Activated CD4-positive, alpha-beta T cell treated with anti-CD3 and anti-CD28 coated beads, Interleukin-10, Interleukin-2, amounts not matched to agents 100 ng/mL and 50 ng/mL, durations not matched to agents 16 hours and 8 hours (primary cell): ENCODE measurements at regions not wholly inside any gene's neighbourhood (a gene's known extent, or its start where the extent isn't known, plus 50 kb on each side); places are given as distances from the start of the nearest gene placed in this dataset.
"Not testable (repeated sequence)": the region's sequence is repeated elsewhere in the genome, so short reads cannot be mapped to it uniquely, and the experiment has no call there.

Source experiments
- DNase-seq: peaks from one replicate; pipeline ENCODE4 v3.0.0-alpha.2; 2020

DNA sequence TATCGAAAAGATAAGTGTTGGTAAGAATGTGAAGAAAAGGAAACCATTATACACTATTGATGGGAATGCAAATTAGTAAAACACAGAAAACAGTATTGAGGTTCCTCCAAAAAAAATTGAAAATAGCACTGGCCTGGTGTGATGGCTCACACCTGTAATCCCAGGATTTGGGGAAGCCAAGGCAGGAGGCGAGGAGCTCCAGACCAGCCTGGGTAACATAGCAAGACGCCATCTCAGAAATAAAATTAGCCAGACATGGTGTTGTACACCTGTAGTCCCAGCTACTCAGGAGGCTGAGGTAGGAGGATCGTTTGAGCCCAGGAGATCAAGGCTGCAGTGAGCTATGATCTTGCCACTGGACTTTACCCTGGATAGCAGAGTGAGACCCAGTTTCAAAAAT is 5303.4 kb upstream of the TPTE start:
- not testable (repeated sequence) for DNase-seq

- DNase-seq: not testable (repeated sequence)
Observed at GRCh38 chr21:5219988-5220387, 5301.4 kb upstream of the TPTE start.

GRCh38 chr21:5220468-5220867 is 5300.9 kb upstream of the TPTE start:
- DNase-seq: peak; percentile 27

DNA sequence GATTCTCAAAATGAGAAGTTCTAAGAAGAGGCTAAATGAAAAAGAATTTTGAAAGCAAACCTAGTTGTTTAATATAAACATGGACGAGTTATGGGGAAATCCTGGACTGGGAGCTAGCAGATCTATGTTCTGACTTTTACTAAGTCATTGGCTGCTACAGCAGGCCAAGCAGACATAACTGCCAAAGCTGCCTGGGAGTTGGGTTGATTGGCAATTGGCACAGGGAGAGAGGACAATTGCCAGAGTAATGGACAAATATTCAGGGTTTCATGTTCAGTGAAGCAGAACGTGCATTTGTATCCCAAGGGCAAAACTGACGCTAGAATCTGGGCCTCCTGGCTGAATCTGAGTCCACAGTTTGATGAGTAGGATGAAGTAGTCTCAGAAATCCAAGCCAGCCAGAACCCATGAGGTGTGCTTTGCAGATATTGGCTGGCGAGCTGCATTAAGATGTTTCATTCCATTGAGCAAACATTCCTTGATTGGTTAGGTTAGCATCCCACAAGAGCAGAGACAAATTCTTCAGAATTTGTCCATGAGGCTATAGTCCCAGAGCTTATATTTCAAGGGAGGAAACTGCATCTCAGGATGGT is 5299.8 kb upstream of the TPTE start:
- not testable (repeated sequence) for DNase-seq

DNA sequence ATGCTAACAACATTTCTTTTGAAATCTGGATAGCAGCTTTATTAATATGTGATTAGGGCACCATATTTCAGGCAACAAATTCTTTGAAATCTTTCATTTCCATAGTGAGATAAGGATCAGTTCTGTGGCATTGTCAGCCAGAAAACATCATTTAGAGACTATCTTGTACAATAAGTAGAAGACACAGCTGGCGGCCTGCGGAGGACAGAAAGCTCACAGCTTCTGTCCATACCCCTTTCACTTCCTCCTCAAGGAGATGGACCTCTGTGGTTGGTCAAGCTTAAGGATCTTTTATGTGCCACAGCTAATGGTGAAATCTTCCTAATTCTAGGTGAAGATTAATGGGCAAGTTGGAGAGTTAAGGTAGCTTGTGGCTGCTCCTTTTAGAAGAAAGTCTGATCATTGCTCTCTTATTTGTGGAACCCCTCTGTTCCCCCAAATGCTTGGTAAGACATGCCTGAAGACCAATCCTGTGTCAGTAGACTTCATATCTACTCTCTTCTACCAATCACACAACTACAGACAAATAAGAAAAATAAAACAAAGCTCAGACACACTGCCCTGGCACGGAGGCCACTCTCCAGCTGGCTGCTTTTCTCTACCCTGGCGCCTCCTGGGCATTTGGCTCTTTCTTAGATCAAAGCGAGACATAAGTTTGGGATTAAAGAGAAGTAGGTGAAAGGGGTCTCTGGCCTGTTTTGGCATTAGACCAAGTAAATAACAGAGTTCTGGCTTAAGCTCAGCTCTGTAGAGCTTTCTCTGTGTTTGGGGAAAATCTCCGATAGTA is 5298.2 kb upstream of the TPTE start:
- not testable (repeated sequence) for DNase-seq

DNA sequence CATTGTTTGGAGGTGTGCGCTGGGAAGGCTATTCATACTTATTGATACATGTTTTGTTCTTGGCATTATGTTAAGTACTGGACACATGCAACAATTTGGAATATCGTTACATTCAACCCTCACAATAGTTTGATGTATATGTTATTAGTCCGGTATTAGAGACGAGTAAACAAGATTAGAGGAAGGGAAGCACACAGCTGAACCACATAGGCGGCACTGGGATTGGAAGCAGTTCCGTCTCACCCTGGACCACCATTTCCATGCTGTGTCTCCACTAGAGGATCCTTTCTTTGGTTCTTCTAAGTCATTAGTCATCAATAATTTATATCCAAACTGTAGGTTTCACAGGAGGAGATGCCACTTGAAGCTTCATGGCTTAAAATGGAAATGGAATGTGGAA is 5297.2 kb upstream of the TPTE start:
- DNase-seq: not testable (repeated sequence)

DNA sequence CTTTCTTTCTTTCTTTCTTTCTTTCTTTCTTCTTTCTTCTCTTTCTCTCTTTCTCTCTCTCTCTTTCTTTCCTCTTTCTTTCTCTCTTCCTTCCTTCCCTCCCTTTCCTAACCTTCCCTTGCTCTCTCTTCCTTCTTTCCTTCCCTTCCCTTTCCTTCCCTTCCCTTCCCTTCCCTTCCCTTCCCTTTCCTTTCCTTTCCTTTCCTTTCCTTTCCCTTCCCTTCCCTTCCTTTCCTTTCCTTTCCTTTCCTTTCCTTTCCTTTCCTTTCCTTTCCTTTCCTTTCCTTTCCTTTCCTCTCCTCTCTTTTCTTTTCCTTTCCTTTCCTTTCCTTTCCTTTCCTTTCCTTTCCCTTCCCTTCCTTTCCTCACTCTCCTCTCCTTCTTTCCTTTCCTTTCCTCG is 5294.1 kb upstream of the TPTE start:
- not testable (repeated sequence) for DNase-seq

DNA sequence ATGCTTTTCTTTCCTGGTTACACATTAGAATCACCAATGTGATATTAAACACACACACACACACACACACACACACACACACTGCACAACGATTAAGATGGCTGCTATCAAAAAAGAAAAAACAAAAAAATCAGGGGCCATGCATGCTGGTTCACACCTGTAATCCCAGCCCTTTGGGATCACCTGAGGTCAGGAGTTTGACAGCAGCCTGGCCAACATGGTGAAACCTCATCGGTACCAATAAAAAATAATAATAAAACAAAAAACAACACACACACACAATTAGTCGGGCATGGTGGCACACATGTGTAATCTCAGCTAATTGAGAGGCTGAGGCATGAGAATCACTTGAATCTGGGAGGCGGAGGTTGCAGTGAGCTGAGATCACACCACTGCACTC is 5290.8 kb upstream of the TPTE start:
- not testable (repeated sequence) for DNase-seq

GRCh38 chr21:5231261-5231660 is 5290.1 kb upstream of the TPTE start:
- DNase-seq: not testable (repeated sequence)

- not testable (repeated sequence) for DNase-seq
Observed at GRCh38 chr21:5232176-5232958, 5289.0 kb upstream of the TPTE start.

GRCh38 chr21:5235761-5236160 is 5285.6 kb upstream of the TPTE start:
- DNase-seq: not testable (repeated sequence)

GRCh38 chr21:5236846-5237675 is 5284.3 kb upstream of the TPTE start:
- not testable (repeated sequence) for DNase-seq

DNA sequence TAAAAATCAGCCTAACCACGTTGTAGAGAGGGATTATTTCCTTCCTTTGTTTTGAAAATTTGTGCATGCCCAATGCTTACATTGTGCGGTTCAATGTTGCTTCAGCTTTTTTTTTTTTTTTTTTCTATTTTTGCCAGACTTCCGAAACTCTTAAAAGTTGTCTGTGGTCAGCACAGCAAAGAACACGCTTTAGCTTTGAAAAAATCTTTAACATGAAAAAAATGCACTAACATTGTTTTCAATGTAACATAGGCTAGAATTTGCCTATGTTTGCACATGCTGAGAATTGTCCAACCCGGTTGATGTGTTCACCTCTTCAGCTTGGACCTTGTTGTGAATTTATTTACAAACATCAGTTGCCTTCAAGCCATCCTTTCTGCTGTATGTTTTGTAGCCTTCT is 5280.9 kb upstream of the TPTE start:
- DNase-seq: not testable (repeated sequence)

GRCh38 chr21:5242732-5243131 is 5278.7 kb upstream of the TPTE start:
- DNase-seq: not testable (repeated sequence)

GRCh38 chr21:5243257-5243656 is 5278.1 kb upstream of the TPTE start:
- not testable (repeated sequence) for DNase-seq

DNA sequence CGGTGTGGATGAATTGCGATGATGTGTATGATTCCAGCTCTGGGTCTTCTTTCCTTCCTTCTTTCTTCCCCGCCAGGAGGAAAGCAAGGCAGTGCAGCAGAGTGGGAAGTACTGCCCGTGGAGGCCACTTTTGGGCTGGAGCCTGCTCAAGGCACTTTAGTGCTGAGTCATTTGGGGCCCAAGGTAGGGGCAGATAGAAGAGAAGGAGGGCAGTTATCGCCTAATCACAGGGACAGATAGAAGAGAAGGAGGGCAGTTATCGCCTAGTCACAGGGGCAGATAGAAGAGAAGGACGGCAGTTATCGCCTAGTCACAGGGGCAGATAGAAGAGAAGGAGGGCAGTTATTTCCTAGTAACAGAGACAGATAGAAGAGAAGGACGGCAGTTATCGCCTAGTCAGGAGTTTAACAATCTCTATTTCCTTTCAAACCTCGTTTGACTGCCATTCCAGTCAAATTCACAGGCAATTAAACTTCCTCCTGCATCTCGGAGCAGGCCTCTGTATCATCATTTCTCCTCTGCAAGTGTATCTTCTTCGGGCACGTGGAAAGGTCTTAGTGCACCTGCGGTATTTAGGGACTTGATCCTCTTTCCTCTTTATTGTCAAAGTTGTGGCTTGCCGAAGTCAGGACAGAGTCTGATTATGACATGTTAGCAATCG is 5277.5 kb upstream of the TPTE start:
- not testable (repeated sequence) for DNase-seq

DNA sequence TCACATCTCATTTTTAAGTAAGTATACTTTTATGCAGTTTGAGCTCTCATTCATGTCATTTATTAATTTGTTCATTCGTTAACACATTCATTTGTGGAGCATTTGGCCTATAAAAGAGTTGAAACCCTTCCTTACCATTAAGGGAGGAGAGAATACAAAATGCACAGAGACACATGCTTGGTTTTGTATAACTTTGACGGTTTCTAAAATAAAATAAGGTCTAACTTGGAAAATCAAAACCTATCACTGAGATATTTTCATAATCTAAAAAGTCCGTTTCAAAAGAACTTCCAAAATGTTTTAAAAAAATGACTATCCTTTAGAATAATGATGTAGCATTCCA is 5277.0 kb upstream of the TPTE start:
- DNase-seq: not testable (repeated sequence)

DNA sequence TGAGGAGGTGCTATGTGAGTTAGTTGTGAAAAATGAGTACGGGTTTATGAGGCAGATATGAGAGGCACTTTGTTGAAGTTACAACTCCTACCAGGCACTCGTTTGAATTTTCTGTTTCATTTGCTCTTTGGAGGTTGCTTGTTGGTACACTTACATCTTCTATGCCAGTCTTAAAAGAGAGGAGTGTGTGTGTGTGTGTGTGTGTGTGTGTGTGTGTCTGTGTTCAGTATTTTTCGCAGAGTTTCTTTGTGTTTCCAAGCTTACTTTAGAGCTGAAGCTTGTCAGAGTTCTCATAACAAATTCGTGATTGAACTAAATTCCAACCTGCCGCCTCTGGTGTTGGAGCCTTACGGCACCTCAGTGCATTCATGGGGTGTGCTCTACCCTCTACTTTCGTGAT is 5276.4 kb upstream of the TPTE start:
- DNase-seq: not testable (repeated sequence)

- DNase-seq: not testable (repeated sequence)
Observed at GRCh38 chr21:5246416-5246815, 5275.0 kb upstream of the TPTE start.

DNA sequence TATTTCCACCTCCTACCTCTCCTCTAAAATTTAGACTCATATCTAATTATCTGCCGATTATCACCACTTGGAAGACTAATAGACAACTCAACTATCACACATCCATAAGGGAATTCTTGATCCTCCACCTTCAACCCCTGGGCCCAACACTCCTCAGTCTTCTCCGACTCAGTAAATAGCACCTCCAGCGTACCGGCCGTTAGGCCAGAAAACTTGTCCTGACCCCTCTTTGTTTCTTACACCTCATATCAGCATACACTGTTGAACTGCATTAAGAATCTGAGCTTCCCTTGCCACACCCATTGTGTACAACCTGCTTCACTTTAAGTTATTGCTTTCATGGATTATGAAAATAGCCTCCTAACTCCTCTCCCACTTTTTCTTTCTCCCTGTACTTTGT is 5274.0 kb upstream of the TPTE start:
- DNase-seq: not testable (repeated sequence)

DNA sequence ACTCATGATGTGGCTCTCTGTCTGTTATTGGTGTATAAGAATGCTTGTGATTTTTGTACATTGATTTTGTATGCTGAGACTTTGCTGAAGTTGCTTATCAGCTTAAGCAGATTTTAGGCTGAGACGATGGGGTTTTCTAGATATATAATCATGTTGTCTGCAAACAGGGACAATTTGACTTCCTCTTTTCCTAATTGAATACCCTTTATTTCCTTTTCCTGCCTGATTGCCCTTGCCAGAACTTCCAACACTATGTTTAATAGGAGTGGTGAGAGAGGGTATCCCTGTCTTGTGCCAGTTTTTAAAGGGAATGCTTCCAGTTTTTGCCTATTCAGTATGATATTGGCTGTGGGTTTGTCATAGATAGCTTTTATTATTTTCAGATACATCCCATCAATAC is 5271.3 kb upstream of the TPTE start:
- not testable (repeated sequence) for DNase-seq

GRCh38 chr21:5251162-5251561 is 5270.2 kb upstream of the TPTE start:
- not testable (repeated sequence) for DNase-seq
